Sigmoid colon (tissue), 6 donors: ENCODE measurements at regions not wholly inside any gene's neighbourhood (a gene's known extent, or its start where the extent isn't known, plus 50 kb on each side); places are given as distances from the start of the nearest gene placed in this dataset.

Experiments
- DNase-seq: peaks from one replicate; pipeline ENCODE4 v3.0.0-alpha.2; 2019
- H3K27ac ChIP-seq, 4 donors: fragments of 200-600 bp; sonication (generic); one replicate each; pipeline ENCODE4 v1.5.1; 2016 to 2019; ENCODE audit warnings: mild to moderate bottlenecking in 1 of 4
- H3K27me3 ChIP-seq, 3 donors: fragments of 200-600 bp; sonication (generic); one replicate each; pipeline ENCODE4 v1.5.1; 2019; ENCODE audit warnings: mild to moderate bottlenecking in 1 of 3
- H3K36me3 ChIP-seq, 4 donors: fragments of 200-600 bp; sonication (generic); one replicate each; pipeline ENCODE4 v1.5.1; 2016 to 2019
- H3K4me1 ChIP-seq, 4 donors: fragments of 200-600 bp; sonication (generic); one replicate each; pipeline ENCODE4 v1.5.1; 2017 to 2019
- H3K4me3 ChIP-seq, 4 donors: fragments of 200-600 bp; sonication (generic); one replicate each; pipeline ENCODE4 v1.5.1; 2017 to 2019; ENCODE audit warnings: mild to moderate bottlenecking in 2 of 4, moderate library complexity in 1 of 4
- H3K9me3 ChIP-seq, 4 donors: fragments of 200-600 bp in 3 of 4; sonication (generic) in 3 of 4; one replicate each; pipeline versions ENCODE4 v1.5.1 to v1.6.1; 2013 to 2019
- EP300 ChIP-seq, 4 donors: sonication (generic); formaldehyde crosslinking; IDR thresholded peaks; one replicate each; pipeline ENCODE4 v1.6.1; 2017; ENCODE audit warnings: antibody characterized with exemption in 4 of 4
- POLR2A ChIP-seq, 2 donors: fragments of 450-650 bp; IDR thresholded peaks; one replicate each; pipeline ENCODE4 v1.6.1; 2016; ENCODE audit warnings: antibody characterized with exemption in 2 of 2, mild to moderate bottlenecking in 2 of 2, moderate library complexity in 2 of 2
- POLR2AphosphoS5 ChIP-seq, 4 donors: sonication (generic); formaldehyde crosslinking; IDR thresholded peaks; one replicate each; pipeline ENCODE4 v1.6.1; 2017; ENCODE audit warnings: antibody characterized with exemption in 4 of 4
- WGBS, 2 donors: extraction: QIAGEN DNeasy Blood & Tissue Kit; methylation state at CpG; one replicate each; pipeline ENCODE4 v1.1.7; 2013; 5-methylcytosine and 5-hydroxymethylcytosine counted together
- intact Hi-C: fragments of 100-400 bp; cut with DNase I; formaldehyde crosslinking; loops from one replicate; pipeline ENCODE4 v1.15.1; 2023
- TF ChIP-seq, protein P1 (sequence below), 4 experiments: fragments of 450-650 bp in 3 of 4; fragments of 200-600 bp in 1 of 4; IDR thresholded peaks; one replicate each; pipeline ENCODE4 v1.5.1; 2016 to 2019; ENCODE audit warnings: antibody characterized with exemption in 4 of 4, mild to moderate bottlenecking in 3 of 4, moderate library complexity in 2 of 4
- donor health status: healthy with polysubstance abuse.
- donor health status: healthy.

DNA sequence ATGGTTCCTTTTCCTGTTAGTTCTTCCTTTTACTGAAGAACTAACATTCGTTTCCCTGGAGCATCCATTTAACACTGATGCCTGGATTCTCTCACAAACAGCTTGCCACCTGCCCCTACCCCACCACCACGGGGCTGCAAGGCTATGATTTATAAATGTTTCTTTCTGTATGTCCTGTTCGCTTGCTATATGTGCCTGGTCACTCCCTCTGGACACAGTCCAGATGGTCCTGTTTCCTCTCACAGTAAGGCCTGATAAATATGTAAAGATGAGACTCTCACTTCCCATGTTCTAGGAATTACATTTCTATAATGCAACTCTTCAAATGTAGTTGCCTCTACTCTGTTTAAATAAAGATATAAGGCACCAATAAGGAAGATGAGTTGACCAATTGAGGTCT is 146.4 kb upstream of the SHB start:
- Histone ChIP-seq H3K4me1 (no peaks in the 10 kb centered on the region), H3K36me3 (no peaks in the 10 kb centered on the region), H3K27me3 (no peaks in the 10 kb centered on the region), H3K4me3 (no peak overlapping the region), H3K27ac (no peak overlapping the region), H3K9me3 (peaks cover 0 to 2% (median 0%) of the 10 kb centered on the region in 4 donors)
- DNase-seq, result no peak
- WGBS, 2 donors, result 53 to 54% methylated on average over 3 of the region's 3 CpGs
- intact Hi-C loops, result no loop called here
- TF ChIP-seq EP300 (IDR thresholded peaks at IDR 0.05) (no peak), POLR2AphosphoS5 (IDR thresholded peaks at IDR 0.05) (no peak), POLR2A (IDR thresholded peaks at IDR 0.05) (no peak)
- TF ChIP-seq, protein P1, sequence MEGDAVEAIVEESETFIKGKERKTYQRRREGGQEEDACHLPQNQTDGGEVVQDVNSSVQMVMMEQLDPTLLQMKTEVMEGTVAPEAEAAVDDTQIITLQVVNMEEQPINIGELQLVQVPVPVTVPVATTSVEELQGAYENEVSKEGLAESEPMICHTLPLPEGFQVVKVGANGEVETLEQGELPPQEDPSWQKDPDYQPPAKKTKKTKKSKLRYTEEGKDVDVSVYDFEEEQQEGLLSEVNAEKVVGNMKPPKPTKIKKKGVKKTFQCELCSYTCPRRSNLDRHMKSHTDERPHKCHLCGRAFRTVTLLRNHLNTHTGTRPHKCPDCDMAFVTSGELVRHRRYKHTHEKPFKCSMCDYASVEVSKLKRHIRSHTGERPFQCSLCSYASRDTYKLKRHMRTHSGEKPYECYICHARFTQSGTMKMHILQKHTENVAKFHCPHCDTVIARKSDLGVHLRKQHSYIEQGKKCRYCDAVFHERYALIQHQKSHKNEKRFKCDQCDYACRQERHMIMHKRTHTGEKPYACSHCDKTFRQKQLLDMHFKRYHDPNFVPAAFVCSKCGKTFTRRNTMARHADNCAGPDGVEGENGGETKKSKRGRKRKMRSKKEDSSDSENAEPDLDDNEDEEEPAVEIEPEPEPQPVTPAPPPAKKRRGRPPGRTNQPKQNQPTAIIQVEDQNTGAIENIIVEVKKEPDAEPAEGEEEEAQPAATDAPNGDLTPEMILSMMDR (IDR thresholded peaks at IDR 0.05), result no peak

DNA sequence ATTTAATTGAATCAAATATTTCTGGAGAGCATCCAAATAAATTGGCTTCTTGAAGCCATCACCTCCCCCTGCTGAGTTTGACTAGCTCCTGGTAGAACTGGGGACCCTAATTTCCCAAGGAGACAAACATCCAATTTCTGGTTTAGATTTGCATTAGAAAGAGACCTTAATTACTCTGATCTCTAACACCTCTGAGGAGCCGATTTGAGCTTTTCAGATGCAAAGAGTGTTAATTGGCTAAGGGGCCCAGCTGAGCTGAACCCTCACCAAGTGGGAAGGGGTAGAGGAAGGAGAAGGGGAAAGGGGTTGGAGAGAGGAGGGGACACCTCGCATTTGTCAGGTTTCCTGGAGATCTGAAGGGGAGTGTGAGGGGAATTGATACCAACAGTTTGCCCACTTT is 145.4 kb upstream of the SHB start:
- no peak overlapping the region for H3K4me3 ChIP-seq
- 54 to 85% methylated on average over 2 of the region's 2 CpGs for WGBS, 2 donors
- no peak for DNase-seq
- no peaks in the 10 kb centered on the region for H3K36me3 ChIP-seq
- no peaks in the 10 kb centered on the region for H3K4me1 ChIP-seq
- intact Hi-C loops, result no loop called here
- TF ChIP-seq, protein P1 (IDR thresholded peaks at IDR 0.05), result no peak
- no peak for TF ChIP-seq POLR2A (IDR thresholded peaks at IDR 0.05)
- no peak for TF ChIP-seq EP300 (IDR thresholded peaks at IDR 0.05)
- TF ChIP-seq POLR2AphosphoS5 (IDR thresholded peaks at IDR 0.05), result no peak
- H3K27ac ChIP-seq, result no peak overlapping the region
- peaks cover 0 to 2% (median 0%) of the 10 kb centered on the region in 4 donors for H3K9me3 ChIP-seq
- no peaks in the 10 kb centered on the region for H3K27me3 ChIP-seq

DNA sequence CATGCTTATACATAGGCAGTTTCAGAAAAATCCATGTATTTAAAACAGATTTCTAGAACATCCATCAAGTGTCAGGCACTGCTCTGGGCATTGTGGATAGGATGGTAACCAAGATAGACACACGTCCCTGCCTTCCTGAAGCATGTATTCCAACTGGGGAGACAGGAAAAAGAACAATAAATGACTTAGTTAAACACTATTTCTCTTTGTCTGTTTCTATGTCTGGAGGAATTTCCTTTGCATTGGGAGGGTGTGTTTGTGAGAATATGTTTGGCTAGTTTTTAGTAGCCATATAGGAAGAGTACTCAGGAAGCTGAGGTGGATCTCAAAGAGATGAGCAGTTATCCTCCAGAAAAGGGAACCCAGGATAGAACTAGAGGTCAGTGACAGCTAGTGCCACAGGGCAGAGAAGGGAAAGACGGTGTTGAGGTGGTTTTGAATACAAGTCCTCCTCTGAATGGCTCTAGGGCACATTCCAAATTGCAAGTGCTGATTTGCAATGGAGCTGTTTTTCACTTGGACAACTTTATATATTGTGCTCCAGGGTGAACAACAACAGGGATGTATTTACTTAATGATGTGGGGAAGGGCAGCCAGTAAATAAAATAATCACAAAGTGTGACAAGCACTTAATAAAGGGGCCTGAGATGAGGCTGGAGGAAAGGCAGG is 144.7 kb upstream of the SHB start:
- H3K4me3 ChIP-seq, result no peak overlapping the region
- H3K27ac ChIP-seq, result no peak overlapping the region
- no peaks in the 10 kb centered on the region for H3K27me3 ChIP-seq
- TF ChIP-seq POLR2AphosphoS5 (IDR thresholded peaks at IDR 0.05), result no peak
- TF ChIP-seq EP300 (IDR thresholded peaks at IDR 0.05), result no peak
- no peak for TF ChIP-seq POLR2A (IDR thresholded peaks at IDR 0.05)
- TF ChIP-seq, protein P1 (IDR thresholded peaks at IDR 0.05), result no peak
- no peaks in the 10 kb centered on the region for H3K4me1 ChIP-seq
- no peak for DNase-seq
- no peaks in the 10 kb centered on the region for H3K36me3 ChIP-seq
- intact Hi-C loops, result no loop called here
- WGBS, 2 donors, result 37 to 57% methylated on average over 2 of the region's 2 CpGs
- H3K9me3 ChIP-seq, result peaks cover 0 to 2% (median 0%) of the 10 kb centered on the region in 4 donors

DNA sequence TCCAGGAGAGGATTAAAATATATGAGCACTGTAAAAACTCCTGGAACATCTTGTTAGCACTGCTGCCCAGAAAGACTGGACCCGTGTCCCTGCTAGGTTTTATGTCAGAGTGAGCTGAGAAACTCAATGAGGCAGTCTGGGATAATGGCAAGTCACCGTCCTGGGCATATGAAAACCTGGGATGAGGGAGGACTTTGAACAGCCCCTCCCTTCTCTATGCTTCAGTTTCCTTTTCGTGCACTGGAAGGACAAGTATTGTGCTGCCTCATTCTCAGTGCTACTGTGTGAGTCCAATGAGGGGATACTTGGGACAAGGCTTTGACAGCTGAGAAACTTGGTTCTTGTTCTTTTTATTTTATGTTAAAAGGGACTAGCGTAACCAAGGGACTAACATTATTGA is 143.0 kb upstream of the SHB start:
- no peak for DNase-seq
- Histone ChIP-seq H3K27me3 (no peaks in the 10 kb centered on the region), H3K27ac (no peak overlapping the region), H3K4me1 (no peaks in the 10 kb centered on the region), H3K4me3 (no peak overlapping the region), H3K9me3 (peaks cover 0 to 2% (median 0%) of the 10 kb centered on the region in 4 donors), H3K36me3 (no peaks in the 10 kb centered on the region)
- intact Hi-C loops, result no loop called here
- TF ChIP-seq POLR2AphosphoS5 (IDR thresholded peaks at IDR 0.05), result no peak
- TF ChIP-seq, protein P1 (IDR thresholded peaks at IDR 0.05), result no peak
- TF ChIP-seq POLR2A (IDR thresholded peaks at IDR 0.05), result no peak
- no peak for TF ChIP-seq EP300 (IDR thresholded peaks at IDR 0.05)
- 26 to 54% methylated on average over 4 of the region's 4 CpGs for WGBS, 2 donors

DNA sequence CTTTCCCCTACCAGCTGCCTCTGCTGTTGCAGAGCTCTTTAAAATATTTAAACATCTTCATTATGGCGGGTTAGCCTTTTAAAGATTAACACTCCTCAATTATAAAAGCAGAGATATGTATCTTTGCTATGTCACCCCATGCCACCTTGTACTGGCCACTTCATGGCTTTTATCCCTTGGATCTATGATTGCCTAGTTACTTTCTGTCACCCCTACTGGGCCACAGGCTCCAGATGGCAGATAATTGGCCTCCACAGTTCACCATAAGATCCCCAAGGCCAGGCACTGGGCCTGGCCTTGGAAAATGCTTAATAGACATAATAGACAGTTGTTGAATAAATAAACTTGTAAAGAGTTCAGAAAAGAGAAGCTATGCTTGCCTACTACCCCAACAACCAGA is 142.0 kb upstream of the SHB start:
- intact Hi-C loops, result no loop called here
- no peaks in the 10 kb centered on the region for H3K4me1 ChIP-seq
- no peaks in the 10 kb centered on the region for H3K9me3 ChIP-seq
- no peak overlapping the region for H3K4me3 ChIP-seq
- no peak for DNase-seq
- H3K27me3 ChIP-seq, result no peaks in the 10 kb centered on the region
- H3K27ac ChIP-seq, result no peak overlapping the region
- 92 to 93% methylated on average over 1 of the region's 1 CpG for WGBS, 2 donors
- H3K36me3 ChIP-seq, result no peaks in the 10 kb centered on the region
- TF ChIP-seq, protein P1 (IDR thresholded peaks at IDR 0.05), result no peak
- no peak for TF ChIP-seq POLR2AphosphoS5 (IDR thresholded peaks at IDR 0.05)
- TF ChIP-seq EP300 (IDR thresholded peaks at IDR 0.05), result no peak
- TF ChIP-seq POLR2A (IDR thresholded peaks at IDR 0.05), result no peak
